Inferior parietal cortex (tissue), 1 donor: ENCODE measurements at regions not wholly inside any gene's neighbourhood (a gene's known extent, or its start where the extent isn't known, plus 50 kb on each side); places are given as distances from the start of the nearest gene placed in this dataset.
A peak's percentile ranks its signal among the peaks of the same experiment; 100 is the strongest.

Source experiments
- DNase-seq: peaks from one replicate; pipeline ENCODE4 v3.0.0-alpha.2; 2016; ENCODE audit errors: extremely low spot score

DNA sequence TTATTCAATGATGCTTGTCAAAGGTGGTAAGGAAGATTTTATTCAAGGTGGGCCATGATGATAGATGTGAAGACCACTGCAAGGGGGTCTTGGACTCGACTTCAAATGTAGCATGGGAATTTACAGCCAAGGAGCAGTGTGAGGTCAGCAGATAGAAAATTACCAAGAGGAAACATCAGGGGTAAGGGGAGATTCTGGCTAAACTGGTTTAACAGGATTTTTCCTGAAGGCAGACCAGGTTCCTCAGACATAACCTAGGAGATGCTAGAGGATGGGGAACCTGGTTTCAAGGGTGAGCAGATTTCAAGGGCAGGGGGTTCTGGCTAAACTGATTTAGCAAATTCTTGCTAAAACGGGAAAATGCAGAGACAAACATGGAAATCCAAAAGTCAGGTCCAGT lies 464.9 kb downstream of the TAFA4 start:
- DNase-seq: no peak

DNA sequence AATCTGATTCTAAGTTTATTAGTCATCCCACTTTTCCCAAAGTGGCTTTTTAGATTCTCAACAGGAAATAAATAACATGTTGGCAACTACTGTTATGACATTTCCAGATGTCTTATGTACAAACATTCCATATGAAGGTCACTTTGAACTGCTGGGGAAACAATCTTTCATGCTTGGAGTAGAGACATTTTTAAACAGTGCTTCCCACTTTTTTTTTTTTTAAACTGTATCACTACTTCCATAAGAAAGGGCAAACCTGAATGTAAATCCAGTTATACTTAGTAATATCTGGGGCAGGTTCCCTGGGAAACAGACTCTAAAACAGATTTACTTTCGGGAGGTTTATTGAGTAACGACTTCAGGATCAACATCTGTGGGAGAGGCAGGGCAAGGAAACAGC lies 473.8 kb downstream of the TAFA4 start:
- no peak for DNase-seq

GRCh38 chr3:68448510-68449383 lies 483.6 kb downstream of the TAFA4 start:
- no peak for DNase-seq

- no peak for DNase-seq
Observed at GRCh38 chr3:68447885-68448284, 484.5 kb downstream of the TAFA4 start.

DNA sequence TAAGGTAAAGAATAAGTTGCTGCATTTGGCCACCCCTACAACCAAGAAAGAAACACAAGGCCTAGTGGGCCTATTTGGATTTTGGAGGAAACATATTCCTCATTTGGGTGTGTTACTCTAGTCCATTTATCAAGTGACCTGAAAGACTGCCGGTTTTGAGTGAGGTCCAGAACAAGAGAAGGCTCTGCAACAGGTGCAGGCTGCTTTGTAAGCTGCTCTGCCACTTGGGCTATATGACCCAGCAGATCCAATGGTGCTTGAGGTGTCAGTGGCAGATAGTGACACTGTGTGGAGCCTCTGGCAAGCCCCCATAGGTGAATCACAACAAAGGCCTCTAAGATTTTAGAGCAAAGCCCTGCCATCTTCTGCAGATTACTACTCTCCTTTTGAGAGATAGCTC lies 491.3 kb downstream of the TAFA4 start:
- DNase-seq: no peak

GRCh38 chr3:68436619-68437401 lies 495.5 kb downstream of the TAFA4 start:
- no peak for DNase-seq

DNA sequence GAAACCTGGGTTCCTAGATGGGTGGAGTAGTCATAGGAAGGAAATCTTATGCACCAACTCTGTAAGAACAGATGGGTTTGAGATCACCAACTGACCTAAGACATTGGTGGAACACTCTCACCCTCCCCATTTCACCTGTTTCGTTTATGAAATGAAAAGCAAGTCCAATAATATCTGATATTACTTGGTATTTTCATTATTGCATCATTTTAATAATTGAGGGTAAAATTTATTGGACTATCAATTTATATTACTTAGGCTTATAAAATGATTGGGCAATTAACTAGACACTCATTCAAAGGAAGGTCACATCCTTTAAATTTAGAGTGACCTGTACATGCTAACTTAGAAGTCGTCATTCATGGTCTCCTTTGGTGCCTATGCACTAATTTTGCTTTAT lies 503.9 kb downstream of the TAFA4 start:
- no peak for DNase-seq

GRCh38 chr3:68424796-68425460 lies 507.4 kb downstream of the TAFA4 start:
- DNase-seq: no peak

DNA sequence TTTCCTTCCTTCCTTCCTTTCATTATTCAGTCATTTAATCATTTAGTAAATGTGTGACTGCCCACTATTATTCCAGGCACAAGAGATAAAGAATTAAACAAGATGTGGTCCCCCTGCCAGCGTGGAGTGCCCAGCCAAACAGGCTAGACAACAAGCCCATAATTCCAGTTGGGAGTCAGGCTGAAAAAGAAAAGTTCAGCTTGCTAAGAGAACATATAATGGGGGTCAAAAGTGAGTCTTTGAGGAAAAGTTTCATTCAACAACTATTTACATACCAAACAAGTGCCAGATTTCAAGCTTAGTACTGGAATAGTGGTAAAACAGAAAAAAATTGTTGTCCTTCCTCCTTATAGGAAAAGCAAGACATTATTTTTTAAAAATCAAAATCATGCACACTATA lies 523.7 kb downstream of the TAFA4 start:
- no peak for DNase-seq

DNA sequence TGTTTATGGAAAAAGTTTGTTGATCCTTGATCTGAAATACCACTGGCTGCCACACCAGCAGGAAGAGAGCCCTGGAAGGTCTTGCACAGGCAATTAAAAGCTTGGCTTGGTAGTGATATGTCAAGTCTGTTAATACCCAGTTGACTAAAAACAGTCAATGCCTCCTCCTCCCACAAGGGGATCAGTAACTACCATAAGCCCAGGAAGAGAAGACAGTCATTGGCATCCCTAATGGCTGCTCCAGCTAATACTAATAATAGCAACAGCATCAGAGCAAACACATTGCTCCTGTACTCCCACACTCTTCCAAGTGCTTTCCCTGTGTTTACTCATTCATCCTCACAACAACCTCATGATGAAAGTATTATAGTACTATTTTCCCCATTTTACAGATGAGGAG lies 528.6 kb downstream of the TAFA4 start:
- DNase-seq: no peak

DNA sequence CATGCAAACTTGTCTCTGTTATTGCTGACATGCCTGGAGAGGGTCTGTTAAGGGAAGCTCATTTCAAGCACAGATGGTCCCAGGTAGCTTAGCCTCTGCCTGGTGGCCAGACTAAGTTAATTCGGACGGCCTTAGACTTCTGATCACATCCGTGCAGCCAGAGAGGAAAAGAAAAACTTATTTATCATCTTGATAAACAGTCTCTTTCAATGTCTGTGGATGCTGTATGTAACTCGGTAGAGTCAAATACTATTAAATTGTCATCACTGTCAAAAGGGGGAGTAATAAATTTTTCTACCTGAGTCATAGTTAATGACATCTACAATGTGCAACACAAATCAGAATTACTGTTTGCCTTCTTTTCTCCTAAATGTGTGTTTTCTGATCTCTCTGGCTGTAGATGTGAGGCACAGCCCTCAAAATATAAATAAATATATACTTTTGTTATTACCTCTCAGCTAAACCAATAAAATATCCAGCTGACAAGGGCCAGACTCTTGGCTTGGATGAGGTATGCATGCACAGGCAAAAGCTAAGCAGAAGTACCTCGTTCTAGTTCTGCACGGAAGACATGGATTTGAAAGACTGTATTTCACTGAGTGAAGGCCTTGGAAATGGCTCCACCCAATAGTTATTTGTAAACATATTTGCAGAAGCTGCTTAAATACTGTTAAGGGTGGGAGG lies 530.0 kb downstream of the TAFA4 start:
- DNase-seq: no peak

- DNase-seq: no peak
Observed at GRCh38 chr3:68378631-68379030, 553.7 kb downstream of the TAFA4 start.

GRCh38 chr3:68373727-68374126 lies 558.6 kb downstream of the TAFA4 start:
- DNase-seq: peak; percentile 15

DNA sequence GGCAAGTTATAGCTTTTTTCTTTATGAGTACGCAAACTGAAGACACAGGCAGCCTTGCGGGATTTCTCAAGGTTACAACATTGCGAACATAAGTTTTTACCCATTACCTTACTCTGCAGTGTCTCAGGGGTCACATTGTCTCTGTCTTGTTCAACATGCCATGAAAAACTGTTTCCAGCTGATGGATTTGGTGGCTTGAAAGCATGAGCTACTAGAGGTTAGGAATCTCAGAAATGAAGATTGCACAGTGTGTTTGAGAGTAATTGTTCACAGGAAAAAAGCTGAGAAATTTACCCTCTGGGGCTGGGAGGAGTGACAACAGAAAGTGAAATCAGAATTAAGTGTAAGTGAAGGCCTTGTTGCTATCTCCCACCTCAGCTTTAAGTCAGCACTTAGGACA lies 568.6 kb downstream of the TAFA4 start:
- no peak for DNase-seq

DNA sequence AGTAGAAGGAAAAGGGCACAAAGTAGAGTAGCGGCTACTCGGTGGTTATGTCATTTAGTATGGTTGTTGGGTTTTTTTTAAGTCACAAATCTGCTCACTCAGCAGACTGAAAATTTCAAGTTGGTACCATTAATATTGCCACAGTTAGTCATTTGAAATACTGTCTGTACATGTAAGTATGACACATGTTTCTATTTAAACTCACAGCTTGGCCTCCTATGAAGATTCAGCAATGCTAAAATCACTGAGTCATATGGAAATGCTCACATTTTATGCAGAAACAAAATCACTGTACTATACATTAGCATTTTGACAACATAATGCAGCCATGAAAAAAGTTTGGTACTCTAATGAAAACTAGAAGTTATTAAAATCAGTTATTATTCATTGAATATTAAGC lies 571.9 kb downstream of the TAFA4 start:
- no peak for DNase-seq

GRCh38 chr3:68345781-68346180 lies 586.6 kb downstream of the TAFA4 start:
- DNase-seq: no peak

GRCh38 chr3:68342426-68342825 lies 589.9 kb downstream of the TAFA4 start:
- DNase-seq: no peak

GRCh38 chr3:68336042-68336441 lies 596.3 kb downstream of the TAFA4 start:
- DNase-seq: no peak

GRCh38 chr3:68334367-68334986 lies 597.9 kb downstream of the TAFA4 start:
- DNase-seq: no peak

DNA sequence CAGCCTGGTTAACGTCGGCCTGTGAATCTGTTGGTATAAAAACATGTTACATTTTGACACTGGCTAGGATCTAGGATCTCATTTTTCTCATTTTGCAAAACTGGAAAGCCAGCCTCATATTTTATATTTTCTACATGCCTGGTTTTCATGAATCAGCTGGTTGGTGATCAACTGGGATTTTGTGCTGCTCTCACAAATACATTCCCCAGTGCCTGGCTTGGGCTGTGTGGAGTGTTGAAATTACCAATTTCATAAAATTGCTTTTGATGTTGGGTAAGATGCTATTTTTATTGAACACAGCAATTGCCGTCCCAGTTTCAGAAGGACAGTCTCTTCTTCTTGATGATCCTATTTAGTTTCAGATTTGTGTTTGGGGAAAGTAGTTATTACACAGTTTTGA lies 604.3 kb downstream of the TAFA4 start:
- DNase-seq: no peak

- no peak for DNase-seq
Observed at GRCh38 chr3:68315964-68316363, 616.4 kb downstream of the TAFA4 start.

DNA sequence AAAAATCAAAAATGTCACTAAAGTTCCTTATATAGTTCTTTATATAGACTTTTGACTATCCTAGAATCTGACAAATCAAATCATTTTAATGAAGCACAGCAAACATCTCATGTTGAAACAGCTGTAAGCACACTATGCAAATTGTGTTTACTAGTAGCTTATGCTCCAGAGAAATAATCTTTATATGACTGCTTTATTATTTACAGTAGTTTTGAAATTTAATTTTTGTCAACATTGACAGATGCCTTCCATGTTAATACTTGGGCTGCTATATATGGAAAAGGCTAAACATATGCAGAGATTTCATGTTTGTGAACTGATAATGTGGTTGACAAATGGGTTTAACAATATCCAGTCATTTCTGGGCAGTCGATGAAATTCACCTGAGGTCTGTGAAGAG lies 616.8 kb downstream of the TAFA4 start:
- no peak for DNase-seq
